ENCODE measurements at regions not wholly inside any gene's neighbourhood (a gene's known extent, or its start where the extent isn't known, plus 50 kb on each side); places are given as distances from the start of the nearest gene placed in this dataset.

DNA sequence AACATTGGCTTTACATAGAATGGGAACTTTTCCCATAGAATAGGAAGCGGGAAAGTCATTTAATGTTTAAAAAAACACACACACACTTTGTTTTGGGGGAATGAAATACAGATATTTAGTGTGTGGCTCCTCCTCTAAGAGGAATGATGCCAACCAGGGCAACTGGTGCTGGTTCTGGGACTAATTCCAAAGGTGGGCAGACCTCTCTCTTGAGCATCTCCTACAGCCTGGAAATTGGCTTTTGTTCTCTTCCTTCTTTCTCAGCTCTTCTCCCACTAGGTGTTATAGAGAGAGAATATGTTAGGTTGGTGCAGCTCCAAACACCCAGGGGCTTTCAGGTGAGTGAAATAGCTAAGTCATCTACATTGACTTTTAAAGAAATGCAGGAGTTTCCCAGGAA lies 190.1 kb downstream of the RAD51AP2 start:
- no peak overlapping the region for H3K9ac ChIP-seq (ENCODE audit: extremely low read depth, low read length, poor library complexity, severe bottlenecking)
- H3K4me1 Mint-ChIP-seq, result peaks cover 15% of the 10 kb centered on the region
- WGBS, 2 experiments (ENCODE audit: insufficient coverage in 1 of 2, insufficient read length in 1 of 2), result 92% methylated on average over 1 of the region's 1 CpG; no CpG with 5 or more reads in 1 of the 2 experiments
- H3K27ac Mint-ChIP-seq, result no peak overlapping the region
- H3K27ac ChIP-seq (ENCODE audit: low read depth, low read length), result no peak overlapping the region
- no peak overlapping the region for H3K4me3 ChIP-seq (ENCODE audit: low read length)
- no peaks in the 10 kb centered on the region for H3K27me3 Mint-ChIP-seq (ENCODE audit: insufficient read depth)
- H3K27me3 ChIP-seq (ENCODE audit: control insufficient read depth, insufficient read depth, low read length, poor library complexity, severe bottlenecking), result peaks cover 4% of the 10 kb centered on the region
- TF ChIP-seq CTCF (conservative IDR thresholded peaks at IDR 0.05), result no peak
- no peaks in the 10 kb centered on the region for H3K36me3 Mint-ChIP-seq (ENCODE audit: low read depth)
- DNase-seq, result no peak
- no peaks in the 10 kb centered on the region for H3K36me3 ChIP-seq (ENCODE audit: control insufficient read depth, insufficient read depth, low read length)
- peaks cover 2% of the 10 kb centered on the region for H3K4me1 ChIP-seq (ENCODE audit: control insufficient read depth, insufficient read depth, low read length)
- no peaks in the 10 kb centered on the region for H3K9me3 ChIP-seq (ENCODE audit: control insufficient read depth, low read length)
- H3K4me3 Mint-ChIP-seq, result no peak overlapping the region
- H3K9me3 Mint-ChIP-seq, result no peaks in the 10 kb centered on the region

DNA sequence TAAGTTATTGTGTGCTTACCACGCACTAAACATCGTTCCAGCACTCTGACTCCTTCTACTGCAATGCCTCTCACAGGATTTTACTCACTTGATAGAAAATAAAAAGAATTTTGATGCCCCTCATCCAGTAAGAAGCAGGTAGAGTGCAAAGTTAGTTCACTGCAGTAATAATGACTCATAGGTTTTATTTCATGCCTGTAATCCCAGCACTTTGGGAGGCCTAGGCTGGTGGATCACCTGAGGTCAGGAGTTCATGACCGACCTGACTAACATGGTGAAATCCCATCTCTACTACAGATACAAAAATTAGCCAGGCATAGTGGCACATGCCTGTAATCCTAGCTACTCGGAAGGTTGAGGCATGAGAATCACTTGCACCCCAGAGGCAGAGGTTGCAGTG lies 190.6 kb downstream of the RAD51AP2 start:
- no peak overlapping the region for H3K27ac ChIP-seq (ENCODE audit: low read depth, low read length)
- Mint-ChIP-seq H3K4me1 (peaks cover 15% of the 10 kb centered on the region), H3K4me3 (no peak overlapping the region), H3K27me3 (ENCODE audit: insufficient read depth) (no peaks in the 10 kb centered on the region), H3K27ac (no peak overlapping the region), H3K9me3 (no peaks in the 10 kb centered on the region), H3K36me3 (ENCODE audit: low read depth) (no peaks in the 10 kb centered on the region)
- no peak for TF ChIP-seq CTCF (conservative IDR thresholded peaks at IDR 0.05)
- peaks cover 4% of the 10 kb centered on the region for H3K27me3 ChIP-seq (ENCODE audit: control insufficient read depth, insufficient read depth, low read length, poor library complexity, severe bottlenecking)
- 60 to 86% methylated on average over 1 to 4 of the region's 4 CpGs for WGBS, 2 experiments (ENCODE audit: insufficient coverage in 1 of 2, insufficient read length in 1 of 2)
- H3K9ac ChIP-seq (ENCODE audit: extremely low read depth, low read length, poor library complexity, severe bottlenecking), result no peak overlapping the region
- H3K36me3 ChIP-seq (ENCODE audit: control insufficient read depth, insufficient read depth, low read length), result no peaks in the 10 kb centered on the region
- peaks cover 2% of the 10 kb centered on the region for H3K4me1 ChIP-seq (ENCODE audit: control insufficient read depth, insufficient read depth, low read length)
- no peak for DNase-seq
- no peaks in the 10 kb centered on the region for H3K9me3 ChIP-seq (ENCODE audit: control insufficient read depth, low read length)
- H3K4me3 ChIP-seq (ENCODE audit: low read length), result no peak overlapping the region

- H3K27ac Mint-ChIP-seq, result no peak overlapping the region
- no peaks in the 10 kb centered on the region for H3K36me3 ChIP-seq (ENCODE audit: control insufficient read depth, insufficient read depth, low read length)
- peaks cover 2% of the 10 kb centered on the region for H3K4me1 ChIP-seq (ENCODE audit: control insufficient read depth, insufficient read depth, low read length)
- H3K27me3 ChIP-seq (ENCODE audit: control insufficient read depth, insufficient read depth, low read length, poor library complexity, severe bottlenecking), result peaks cover 4% of the 10 kb centered on the region
- no peak overlapping the region for H3K4me3 Mint-ChIP-seq
- no peaks in the 10 kb centered on the region for H3K9me3 ChIP-seq (ENCODE audit: control insufficient read depth, low read length)
- H3K27ac ChIP-seq (ENCODE audit: low read depth, low read length), result no peak overlapping the region
- no peak for TF ChIP-seq CTCF (conservative IDR thresholded peaks at IDR 0.05)
- H3K27me3 Mint-ChIP-seq (ENCODE audit: insufficient read depth), result no peaks in the 10 kb centered on the region
- H3K9ac ChIP-seq (ENCODE audit: extremely low read depth, low read length, poor library complexity, severe bottlenecking), result no peak overlapping the region
- DNase-seq, result no peak
- H3K4me1 Mint-ChIP-seq, result peaks cover 15% of the 10 kb centered on the region
- WGBS, 2 experiments (ENCODE audit: insufficient coverage in 1 of 2, insufficient read length in 1 of 2), result 88 to 96% methylated on average over 1 to 2 of the region's 2 CpGs
- no peak overlapping the region for H3K4me3 ChIP-seq (ENCODE audit: low read length)
- no peaks in the 10 kb centered on the region for H3K36me3 Mint-ChIP-seq (ENCODE audit: low read depth)
- H3K9me3 Mint-ChIP-seq, result no peaks in the 10 kb centered on the region
Observed at GRCh38 chr2:17326717-17327116, 191.5 kb downstream of the RAD51AP2 start.

Data from endodermal cell (in vitro differentiated cells).